ENCODE measurements at regions not wholly inside any gene's neighbourhood (a gene's known extent, or its start where the extent isn't known, plus 50 kb on each side); places are given as distances from the start of the nearest gene placed in this dataset.

GRCh38 chr9:28342815-28343338 is 769.6 kb upstream of the C9orf72 start:
- no peaks in the 10 kb centered on the region for H3K27me3 ChIP-seq
- peaks cover 0 to 3% of the 10 kb centered on the region in 2 donors for H3K9me3 ChIP-seq
- no peak overlapping the region for H3K4me3 ChIP-seq
- ATAC-seq (no peak), DNase-seq (no peak)
- H3K36me3 ChIP-seq: no peaks in the 10 kb centered on the region
- H3K27ac ChIP-seq: no peak overlapping the region
- no peaks in the 10 kb centered on the region for H3K4me1 ChIP-seq
- TF ChIP-seq, protein P1, sequence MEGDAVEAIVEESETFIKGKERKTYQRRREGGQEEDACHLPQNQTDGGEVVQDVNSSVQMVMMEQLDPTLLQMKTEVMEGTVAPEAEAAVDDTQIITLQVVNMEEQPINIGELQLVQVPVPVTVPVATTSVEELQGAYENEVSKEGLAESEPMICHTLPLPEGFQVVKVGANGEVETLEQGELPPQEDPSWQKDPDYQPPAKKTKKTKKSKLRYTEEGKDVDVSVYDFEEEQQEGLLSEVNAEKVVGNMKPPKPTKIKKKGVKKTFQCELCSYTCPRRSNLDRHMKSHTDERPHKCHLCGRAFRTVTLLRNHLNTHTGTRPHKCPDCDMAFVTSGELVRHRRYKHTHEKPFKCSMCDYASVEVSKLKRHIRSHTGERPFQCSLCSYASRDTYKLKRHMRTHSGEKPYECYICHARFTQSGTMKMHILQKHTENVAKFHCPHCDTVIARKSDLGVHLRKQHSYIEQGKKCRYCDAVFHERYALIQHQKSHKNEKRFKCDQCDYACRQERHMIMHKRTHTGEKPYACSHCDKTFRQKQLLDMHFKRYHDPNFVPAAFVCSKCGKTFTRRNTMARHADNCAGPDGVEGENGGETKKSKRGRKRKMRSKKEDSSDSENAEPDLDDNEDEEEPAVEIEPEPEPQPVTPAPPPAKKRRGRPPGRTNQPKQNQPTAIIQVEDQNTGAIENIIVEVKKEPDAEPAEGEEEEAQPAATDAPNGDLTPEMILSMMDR (IDR thresholded peaks at IDR 0.05): no peak
- intact Hi-C loops (cut with DNase I): no loop called here

DNA sequence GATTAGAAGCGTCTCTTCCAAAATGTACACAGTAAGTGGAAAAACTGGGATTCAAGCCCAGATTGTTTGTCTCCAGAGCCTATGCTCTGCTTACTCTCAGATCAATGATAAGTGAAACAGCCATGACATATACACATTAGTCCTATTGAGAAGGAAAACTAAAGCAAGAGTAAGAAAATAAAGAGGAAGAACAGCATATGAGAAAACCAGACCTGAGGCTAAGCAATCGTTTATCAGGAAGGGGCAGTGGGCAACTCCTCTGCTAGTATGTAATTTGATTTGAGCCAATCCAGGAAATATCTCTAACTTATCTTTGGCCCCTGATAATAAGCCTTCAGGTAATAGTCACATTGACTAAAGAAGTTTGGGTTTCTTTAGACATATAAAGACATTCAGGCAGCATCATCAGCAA is 789.9 kb upstream of the C9orf72 start:
- TF ChIP-seq, protein P1 (IDR thresholded peaks at IDR 0.05): no peak
- Histone ChIP-seq H3K27me3 (no peaks in the 10 kb centered on the region), H3K9me3 (no peaks in the 10 kb centered on the region), H3K4me3 (no peak overlapping the region), H3K27ac (no peak overlapping the region), H3K36me3 (no peaks in the 10 kb centered on the region), H3K4me1 (no peaks in the 10 kb centered on the region)
- intact Hi-C loops (cut with DNase I): no loop called here
- no peak for DNase-seq
- ATAC-seq: no peak

DNA sequence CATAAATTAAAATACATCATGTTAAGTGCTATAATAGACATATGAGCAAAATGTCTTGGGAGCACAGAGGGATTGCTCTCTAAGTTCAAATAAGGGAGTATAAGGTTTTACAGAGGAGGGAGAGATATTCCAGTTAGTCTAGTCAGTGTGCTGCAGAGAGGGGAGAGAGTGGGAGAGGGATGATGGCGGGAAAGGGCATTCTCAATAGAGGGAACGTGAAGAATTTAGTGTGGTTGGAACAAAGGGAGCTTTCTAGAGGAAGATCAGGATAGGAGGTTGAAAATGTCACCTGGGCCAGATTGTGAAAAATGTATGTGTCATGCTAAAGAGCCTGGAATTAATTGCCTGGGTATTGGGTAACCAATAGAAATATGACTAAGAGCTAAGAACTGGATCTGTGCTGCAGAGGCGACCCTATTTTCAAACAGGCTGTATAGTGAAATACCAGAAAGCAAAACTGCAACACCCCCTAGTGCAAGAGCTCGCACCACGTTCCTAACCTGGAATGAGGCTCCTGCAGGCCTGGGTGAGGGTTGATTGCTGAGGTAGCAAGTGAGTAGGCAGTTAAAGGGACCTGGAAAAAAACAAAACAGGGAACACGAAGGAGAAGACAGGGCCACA is 791.8 kb upstream of the C9orf72 start:
- no peak overlapping the region for H3K27ac ChIP-seq
- intact Hi-C loops (cut with DNase I): no loop called here

GRCh38 chr9:28365728-28366127 is 792.4 kb upstream of the C9orf72 start:
- Histone ChIP-seq H3K4me3 (no peak overlapping the region), H3K4me1 (no peaks in the 10 kb centered on the region), H3K36me3 (no peaks in the 10 kb centered on the region), H3K27me3 (no peaks in the 10 kb centered on the region), H3K27ac (no peak overlapping the region), H3K9me3 (no peaks in the 10 kb centered on the region)
- ATAC-seq: no peak
- TF ChIP-seq, protein P1 (IDR thresholded peaks at IDR 0.05): no peak
- intact Hi-C loops (cut with DNase I): no loop called here
- DNase-seq: no peak

More for the DNA sequence above, 791.8 kb upstream of the C9orf72 start:
- no peaks in the 10 kb centered on the region for H3K4me1 ChIP-seq
- H3K36me3 ChIP-seq: no peaks in the 10 kb centered on the region
- no peaks in the 10 kb centered on the region for H3K9me3 ChIP-seq
- ATAC-seq: no peak
- H3K27me3 ChIP-seq: no peaks in the 10 kb centered on the region
- DNase-seq: no peak
- no peak overlapping the region for H3K4me3 ChIP-seq
- TF ChIP-seq, protein P1 (IDR thresholded peaks at IDR 0.05): no peak

DNA sequence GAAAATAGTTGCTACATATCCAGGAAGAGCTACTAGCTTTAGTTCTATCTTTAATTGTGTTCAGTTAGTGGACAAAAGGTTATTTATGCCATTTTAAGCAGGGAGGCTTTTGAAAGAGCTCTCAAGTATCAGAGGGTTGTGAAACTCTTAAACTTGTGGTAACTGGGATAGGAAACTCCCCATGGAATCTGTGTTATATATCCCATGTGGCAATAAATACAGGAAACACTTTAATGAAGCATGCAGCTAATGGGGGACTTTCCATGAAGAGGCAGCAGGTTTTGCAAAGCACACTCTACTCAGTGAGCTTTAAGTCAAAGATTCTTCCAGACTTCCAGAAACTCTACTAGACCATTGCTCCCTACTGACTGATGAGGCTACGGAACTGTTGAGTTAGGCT is 805.0 kb upstream of the C9orf72 start:
- Histone ChIP-seq H3K4me1 (no peaks in the 10 kb centered on the region), H3K36me3 (no peaks in the 10 kb centered on the region), H3K9me3 (no peaks in the 10 kb centered on the region), H3K27me3 (no peaks in the 10 kb centered on the region), H3K4me3 (no peak overlapping the region), H3K27ac (no peak overlapping the region)
- TF ChIP-seq, protein P1 (IDR thresholded peaks at IDR 0.05): no peak
- ATAC-seq: peak; percentile 53
- intact Hi-C loops (cut with DNase I): no loop called here
- peak in 1 of 4 donors; percentile 5 for DNase-seq
